K562 (cell line): ENCODE measurements at regions not wholly inside any gene's neighbourhood (a gene's known extent, or its start where the extent isn't known, plus 50 kb on each side); places are given as distances from the start of the nearest gene placed in this dataset.

Experiments
- CHD7 ChIP-seq: fragments of 200-600 bp; sonication (generic); IDR thresholded peaks from one replicate; pipeline ENCODE4 v1.6.1; 2012; ENCODE audit warnings: mild to moderate bottlenecking, low read depth, low read length, inconsistent platforms
- ZNF584 ChIP-seq: fragments of 200-800 bp; sonication (Bioruptor generic); IDR thresholded peaks from 2 replicates; pipeline ENCODE4 v1.6.1; 2016; ENCODE audit warnings: low read depth, mild to moderate bottlenecking, missing genetic modification characterization, missing compliant biosample characterization

GRCh38 chr4:82038936-82039335, 334.9 kb downstream of the HNRNPD start (continued):
- TF ChIP-seq CHD7 (no peak), ZNF584 (CRISPR knock-in tag) (no peak)
